GM19035 (cell line): ENCODE measurements at regions not wholly inside any gene's neighbourhood (a gene's known extent, or its start where the extent isn't known, plus 50 kb on each side); places are given as distances from the start of the nearest gene placed in this dataset.

ENCODE experiments used
- ATAC-seq: cut with Tn5 transposase; IDR thresholded peaks from one replicate; pipeline ENCODE4 v1.9.1; 2021; ENCODE audit not compliant: unreplicated experiment

- ATAC-seq: no peak
These were observed 718.1 kb upstream of the SOX9 start for GRCh38 chr17:71402661-71403141.

- ATAC-seq: no peak
These were observed 715.7 kb upstream of the SOX9 start for GRCh38 chr17:71405101-71405500.

- ATAC-seq: no peak
These were observed 712.8 kb upstream of the SOX9 start for GRCh38 chr17:71407981-71408380.

GRCh38 chr17:71409137-71409536 is 711.7 kb upstream of the SOX9 start:
- no peak for ATAC-seq

GRCh38 chr17:71409712-71410111 is 711.1 kb upstream of the SOX9 start:
- no peak for ATAC-seq

- ATAC-seq: no peak
These were observed 708.0 kb upstream of the SOX9 start for GRCh38 chr17:71412803-71413202.

- ATAC-seq: no peak
These were observed 706.9 kb upstream of the SOX9 start for GRCh38 chr17:71413935-71414334.

- no peak for ATAC-seq
These were observed 703.7 kb upstream of the SOX9 start for GRCh38 chr17:71417142-71417541.

GRCh38 chr17:71422968-71423367 is 697.9 kb upstream of the SOX9 start:
- no peak for ATAC-seq

- no peak for ATAC-seq
These were observed 696.8 kb upstream of the SOX9 start for GRCh38 chr17:71423871-71424546.

GRCh38 chr17:71427801-71428200 is 693.0 kb upstream of the SOX9 start:
- no peak for ATAC-seq

GRCh38 chr17:71428897-71429296 is 691.9 kb upstream of the SOX9 start:
- no peak for ATAC-seq

- ATAC-seq: no peak
These were observed 690.5 kb upstream of the SOX9 start for GRCh38 chr17:71430281-71430680.

- ATAC-seq: no peak
These were observed 689.7 kb upstream of the SOX9 start for GRCh38 chr17:71431146-71431545.

GRCh38 chr17:71432378-71433315 is 688.2 kb upstream of the SOX9 start:
- ATAC-seq: no peak

- ATAC-seq: no peak
These were observed 686.1 kb upstream of the SOX9 start for GRCh38 chr17:71434716-71435115.

- no peak for ATAC-seq
These were observed 684.3 kb upstream of the SOX9 start for GRCh38 chr17:71436479-71436878.

GRCh38 chr17:71437166-71437565 is 683.7 kb upstream of the SOX9 start:
- ATAC-seq: no peak

- ATAC-seq: no peak
These were observed 682.1 kb upstream of the SOX9 start for GRCh38 chr17:71438631-71439146.

GRCh38 chr17:71440513-71440912 is 680.3 kb upstream of the SOX9 start:
- no peak for ATAC-seq

GRCh38 chr17:71441098-71441497 is 679.7 kb upstream of the SOX9 start:
- no peak for ATAC-seq

GRCh38 chr17:71444078-71444477 is 676.7 kb upstream of the SOX9 start:
- no peak for ATAC-seq
